Cardiac muscle cell (in vitro differentiated cells and primary cell): ENCODE measurements at regions not wholly inside any gene's neighbourhood (a gene's known extent, or its start where the extent isn't known, plus 50 kb on each side); places are given as distances from the start of the nearest gene placed in this dataset.

ENCODE experiments used
- DNase-seq, 2 donors: peaks; one replicate each; pipeline versions ENCODE4 v3.0.0 to v3.0.0-alpha.2; 2010 to 2017; ENCODE audit warnings: low read depth in 1 of 2, low spot score in 1 of 2
- H3K27ac ChIP-seq: fragments of 200-600 bp; sonication (generic); 2 replicates; pipeline ENCODE4 v1.5.1; 2016
- H3K27me3 ChIP-seq: fragments of 200-600 bp; sonication (generic); 2 replicates; pipeline ENCODE4 v1.6.0; 2016; ENCODE audit warnings: control low read depth
- H3K36me3 ChIP-seq: fragments of 200-600 bp; sonication (generic); 2 replicates; pipeline ENCODE4 v1.5.1; 2016; ENCODE audit warnings: control low read depth
- H3K4me1 ChIP-seq: fragments of 200-600 bp; sonication (generic); 2 replicates; pipeline ENCODE4 v1.8.1; 2017; ENCODE audit warnings: low read depth, mild to moderate bottlenecking, mixed run types
- H3K4me3 ChIP-seq: fragments of 200-600 bp; sonication (generic); 2 replicates; pipeline ENCODE4 v1.5.1; 2016; ENCODE audit warnings: mild to moderate bottlenecking
- H3K9me3 ChIP-seq: fragments of 200-600 bp; sonication (generic); 2 replicates; pipeline ENCODE4 v1.5.1; 2017; ENCODE audit warnings: low read depth, mild to moderate bottlenecking, control low read depth
- TF ChIP-seq, protein P1 (sequence below): IDR thresholded peaks from 2 replicates; pipeline ENCODE4 v1.5.1; 2012; ENCODE audit warnings: low read depth, mild to moderate bottlenecking, low read length

DNA sequence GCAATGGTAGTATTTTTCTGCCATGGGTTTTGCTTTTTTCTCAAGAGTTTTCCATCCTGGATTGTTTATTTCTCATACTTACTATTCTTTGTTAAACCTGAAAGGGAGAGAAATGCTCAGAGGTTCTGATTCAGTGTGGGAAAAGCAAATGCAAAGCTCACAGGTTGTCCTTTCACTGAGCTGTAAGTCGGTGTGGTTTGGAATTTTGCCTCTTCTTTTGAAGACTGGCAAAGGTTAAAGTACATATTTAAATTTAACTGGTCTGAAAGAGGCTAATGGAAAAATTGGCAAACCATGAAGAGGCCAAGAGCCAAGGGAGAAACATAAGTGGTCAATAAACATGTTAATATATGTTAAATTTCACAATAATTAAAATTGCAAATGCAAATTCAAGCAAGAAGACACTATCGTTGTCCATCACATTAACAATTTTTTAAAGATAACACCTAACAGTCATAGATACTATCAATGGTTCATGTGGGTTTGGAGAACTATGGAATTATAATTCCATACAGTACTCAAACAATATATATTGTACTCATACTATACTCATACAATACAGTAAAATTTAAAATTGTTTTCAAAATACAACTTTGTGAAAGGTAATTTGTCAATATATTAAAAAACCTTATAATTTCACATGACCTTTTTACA is 246.8 kb upstream of the STT3B start:
- TF ChIP-seq, protein P1, sequence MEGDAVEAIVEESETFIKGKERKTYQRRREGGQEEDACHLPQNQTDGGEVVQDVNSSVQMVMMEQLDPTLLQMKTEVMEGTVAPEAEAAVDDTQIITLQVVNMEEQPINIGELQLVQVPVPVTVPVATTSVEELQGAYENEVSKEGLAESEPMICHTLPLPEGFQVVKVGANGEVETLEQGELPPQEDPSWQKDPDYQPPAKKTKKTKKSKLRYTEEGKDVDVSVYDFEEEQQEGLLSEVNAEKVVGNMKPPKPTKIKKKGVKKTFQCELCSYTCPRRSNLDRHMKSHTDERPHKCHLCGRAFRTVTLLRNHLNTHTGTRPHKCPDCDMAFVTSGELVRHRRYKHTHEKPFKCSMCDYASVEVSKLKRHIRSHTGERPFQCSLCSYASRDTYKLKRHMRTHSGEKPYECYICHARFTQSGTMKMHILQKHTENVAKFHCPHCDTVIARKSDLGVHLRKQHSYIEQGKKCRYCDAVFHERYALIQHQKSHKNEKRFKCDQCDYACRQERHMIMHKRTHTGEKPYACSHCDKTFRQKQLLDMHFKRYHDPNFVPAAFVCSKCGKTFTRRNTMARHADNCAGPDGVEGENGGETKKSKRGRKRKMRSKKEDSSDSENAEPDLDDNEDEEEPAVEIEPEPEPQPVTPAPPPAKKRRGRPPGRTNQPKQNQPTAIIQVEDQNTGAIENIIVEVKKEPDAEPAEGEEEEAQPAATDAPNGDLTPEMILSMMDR, result no peak
- H3K27ac ChIP-seq, result no peak overlapping the region
- no peaks in the 10 kb centered on the region for H3K36me3 ChIP-seq
- no peaks in the 10 kb centered on the region for H3K9me3 ChIP-seq
- no peaks in the 10 kb centered on the region for H3K4me1 ChIP-seq
- DNase-seq, result no peak
- no peaks in the 10 kb centered on the region for H3K27me3 ChIP-seq
- no peak overlapping the region for H3K4me3 ChIP-seq

DNA sequence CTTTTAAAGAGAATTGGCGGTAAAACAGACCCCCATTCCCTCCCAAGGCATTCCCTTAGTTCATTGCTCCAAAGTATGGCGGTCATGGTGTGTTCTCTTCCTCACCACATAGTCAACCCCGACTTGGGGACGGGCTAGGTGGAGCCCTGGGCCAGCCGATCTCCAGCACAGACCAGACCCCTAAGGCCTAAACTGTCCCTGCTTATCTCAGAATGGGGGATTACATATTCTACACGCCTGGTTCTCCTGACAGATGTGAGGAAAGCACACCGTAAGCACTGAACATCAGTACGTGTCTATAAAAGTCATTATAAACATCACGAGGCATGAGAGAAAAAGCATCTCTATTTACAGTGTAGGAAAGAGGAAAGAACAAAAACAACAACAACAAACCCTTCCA is 244.5 kb upstream of the STT3B start:
- TF ChIP-seq, protein P1, result no peak
- no peak for DNase-seq
- no peaks in the 10 kb centered on the region for H3K9me3 ChIP-seq
- no peak overlapping the region for H3K4me3 ChIP-seq
- no peaks in the 10 kb centered on the region for H3K27me3 ChIP-seq
- H3K36me3 ChIP-seq, result no peaks in the 10 kb centered on the region
- no peaks in the 10 kb centered on the region for H3K4me1 ChIP-seq
- no peak overlapping the region for H3K27ac ChIP-seq

DNA sequence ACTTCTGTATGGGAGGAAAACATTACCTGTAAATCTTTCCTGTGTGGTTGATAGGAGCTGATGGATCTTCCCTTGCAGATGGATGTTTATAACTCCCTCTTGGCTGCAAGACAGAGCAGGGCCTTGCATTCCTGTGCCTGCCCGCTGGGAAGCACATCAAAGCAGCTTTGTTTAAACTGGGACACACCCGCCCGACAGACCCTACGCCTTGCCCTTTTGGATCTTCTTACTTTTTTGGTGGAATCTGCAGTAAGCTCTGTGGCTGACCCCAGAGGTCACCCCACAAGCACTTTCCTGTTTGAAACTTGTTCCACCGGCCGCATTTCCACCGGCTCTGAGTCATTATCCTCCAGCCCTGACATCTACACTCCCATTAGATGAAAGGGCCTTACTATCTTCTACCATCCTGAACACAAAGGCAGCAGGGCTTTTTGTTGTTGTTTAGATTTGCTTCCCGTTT is 244.1 kb upstream of the STT3B start:
- Histone ChIP-seq H3K9me3 (no peaks in the 10 kb centered on the region), H3K27ac (no peak overlapping the region), H3K36me3 (no peaks in the 10 kb centered on the region), H3K4me3 (no peak overlapping the region), H3K27me3 (no peaks in the 10 kb centered on the region), H3K4me1 (no peaks in the 10 kb centered on the region)
- peak in 1 of 2 donors; percentile 38 for DNase-seq
- TF ChIP-seq, protein P1, result no peak

DNA sequence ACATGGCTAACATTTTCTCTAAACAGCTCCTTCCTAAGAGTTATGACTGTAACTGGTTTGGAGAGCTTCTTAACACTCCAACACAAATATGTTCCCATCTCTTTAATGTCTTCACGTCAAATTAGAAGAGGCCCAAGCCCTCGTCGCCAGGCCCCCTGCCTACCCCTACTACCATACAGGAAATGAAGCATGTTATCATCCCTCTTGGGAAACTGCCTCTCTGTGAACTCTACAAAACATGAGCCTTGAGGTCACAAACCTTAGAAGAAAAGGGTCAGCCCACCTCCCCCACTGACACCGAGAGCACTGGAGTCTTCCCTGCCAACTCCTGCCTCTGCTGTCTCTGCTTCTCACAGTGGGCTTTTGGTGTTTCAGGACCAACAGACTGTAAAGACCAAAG is 243.1 kb upstream of the STT3B start:
- TF ChIP-seq, protein P1, result no peak
- Histone ChIP-seq H3K4me3 (no peak overlapping the region), H3K4me1 (no peaks in the 10 kb centered on the region), H3K36me3 (no peaks in the 10 kb centered on the region), H3K27me3 (no peaks in the 10 kb centered on the region), H3K27ac (no peak overlapping the region), H3K9me3 (no peaks in the 10 kb centered on the region)
- DNase-seq, result no peak

DNA sequence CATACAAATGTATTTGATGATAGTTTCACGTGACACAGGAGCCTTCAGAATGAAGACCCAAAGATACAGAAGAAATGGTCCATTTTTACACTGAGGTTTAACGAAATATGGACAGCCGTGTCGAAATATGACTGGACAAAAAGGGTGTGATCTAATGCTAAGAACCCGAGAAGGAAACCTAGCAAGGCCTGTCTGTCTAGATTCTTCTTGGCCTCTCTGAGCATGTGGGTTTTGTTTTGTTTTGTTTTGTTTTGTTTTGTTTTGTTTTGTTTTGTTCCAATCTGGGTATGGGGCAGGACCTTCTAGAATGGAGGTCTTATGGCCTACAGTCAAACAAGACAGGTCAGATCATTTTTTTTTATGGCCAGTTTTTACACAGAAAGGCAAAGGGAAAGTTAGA is 242.7 kb upstream of the STT3B start:
- TF ChIP-seq, protein P1, result no peak

More for the DNA sequence above, 242.7 kb upstream of the STT3B start:
- no peaks in the 10 kb centered on the region for H3K27me3 ChIP-seq
- H3K27ac ChIP-seq, result no peak overlapping the region
- no peaks in the 10 kb centered on the region for H3K9me3 ChIP-seq
- H3K4me3 ChIP-seq, result no peak overlapping the region
- no peaks in the 10 kb centered on the region for H3K36me3 ChIP-seq
- H3K4me1 ChIP-seq, result no peaks in the 10 kb centered on the region
- no peak for DNase-seq
